ENCODE measurements at regions not wholly inside any gene's neighbourhood (a gene's known extent, or its start where the extent isn't known, plus 50 kb on each side); places are given as distances from the start of the nearest gene placed in this dataset.
"Not testable (repeated sequence)": the region's sequence is repeated elsewhere in the genome, so short reads cannot be mapped to it uniquely, and the experiment has no call there.

- H3K27me3 ChIP-seq (replicated peaks; ENCODE audit: insufficient read depth), result no peaks in the 10 kb centered on the region
- no peak overlapping the region for H3K27ac ChIP-seq
- intact Hi-C loops (cut with DNase I), result no loop called here
- no peak overlapping the region for H3K4me3 ChIP-seq
- no peak for DNase-seq (ENCODE audit: low spot score)
- WGBS, result 68% methylated on average over 1 of the region's 1 CpG
- H3K36me3 ChIP-seq, result no peaks in the 10 kb centered on the region
- no peaks in the 10 kb centered on the region for H3K4me1 ChIP-seq (replicated peaks)
- H3K9me3 ChIP-seq, result no peaks in the 10 kb centered on the region
- TF ChIP-seq POLR2AphosphoS5 (IDR thresholded peaks at IDR 0.05), result no peak
- no peak for TF ChIP-seq CTCF (IDR thresholded peaks at IDR 0.05)
- no peak for TF ChIP-seq POLR2A (IDR thresholded peaks at IDR 0.05)
Observed at GRCh38 chr7:113339661-113340060, 221.3 kb upstream of the SMIM30 start.

- WGBS, result 86% methylated on average over 4 of the region's 4 CpGs
- H3K9me3 ChIP-seq, result no peaks in the 10 kb centered on the region
- H3K4me1 ChIP-seq (replicated peaks), result no peaks in the 10 kb centered on the region
- no peak overlapping the region for H3K27ac ChIP-seq
- no peaks in the 10 kb centered on the region for H3K36me3 ChIP-seq
- TF ChIP-seq POLR2AphosphoS5 (IDR thresholded peaks at IDR 0.05), result no peak
- no peak for TF ChIP-seq POLR2A (IDR thresholded peaks at IDR 0.05)
- no peak for TF ChIP-seq CTCF (IDR thresholded peaks at IDR 0.05)
- no peak overlapping the region for H3K4me3 ChIP-seq
- H3K27me3 ChIP-seq (replicated peaks; ENCODE audit: insufficient read depth), result no peaks in the 10 kb centered on the region
- intact Hi-C loops (cut with DNase I), result no loop called here
- no peak for DNase-seq (ENCODE audit: low spot score)
Observed at GRCh38 chr7:113338071-113338696, 219.8 kb upstream of the SMIM30 start.

GRCh38 chr7:113336838-113337237 is 218.5 kb upstream of the SMIM30 start:
- H3K4me1 ChIP-seq (replicated peaks); DNase-seq (ENCODE audit: low spot score); intact Hi-C loops (cut with DNase I); H3K9me3 ChIP-seq; H3K36me3 ChIP-seq; H3K4me3 ChIP-seq; H3K27me3 ChIP-seq (replicated peaks; ENCODE audit: insufficient read depth); H3K27ac ChIP-seq: not testable (repeated sequence)
- 80% methylated on average over 1 of the region's 1 CpG for WGBS

GRCh38 chr7:113331155-113331898 is 213.0 kb upstream of the SMIM30 start:
- Histone ChIP-seq H3K9me3 (no peaks in the 10 kb centered on the region), H3K36me3 (no peaks in the 10 kb centered on the region), H3K27me3 (replicated peaks; ENCODE audit: insufficient read depth) (no peaks in the 10 kb centered on the region), H3K27ac (no peak overlapping the region), H3K4me3 (no peak overlapping the region), H3K4me1 (replicated peaks) (no peaks in the 10 kb centered on the region)
- DNase-seq (ENCODE audit: low spot score), result no peak
- intact Hi-C loops (cut with DNase I), result no loop called here
- TF ChIP-seq POLR2AphosphoS5 (IDR thresholded peaks at IDR 0.05) (no peak), POLR2A (IDR thresholded peaks at IDR 0.05) (no peak), CTCF (IDR thresholded peaks at IDR 0.05) (no peak)
- 73% methylated on average over 15 of the region's 15 CpGs for WGBS

GRCh38 chr7:113321201-113321600 is 202.8 kb upstream of the SMIM30 start:
- Histone ChIP-seq H3K27me3 (replicated peaks; ENCODE audit: insufficient read depth) (no peaks in the 10 kb centered on the region), H3K36me3 (no peaks in the 10 kb centered on the region), H3K27ac (no peak overlapping the region), H3K4me3 (no peak overlapping the region), H3K9me3 (no peaks in the 10 kb centered on the region), H3K4me1 (replicated peaks) (no peaks in the 10 kb centered on the region)
- 75% methylated on average over 2 of the region's 2 CpGs for WGBS
- no peak for DNase-seq (ENCODE audit: low spot score)
- intact Hi-C loops (cut with DNase I), result no loop called here
- TF ChIP-seq CTCF (IDR thresholded peaks at IDR 0.05) (no peak), POLR2AphosphoS5 (IDR thresholded peaks at IDR 0.05) (no peak), POLR2A (IDR thresholded peaks at IDR 0.05) (no peak)
